HG03095 (cell line): ENCODE measurements at regions not wholly inside any gene's neighbourhood (a gene's known extent, or its start where the extent isn't known, plus 50 kb on each side); places are given as distances from the start of the nearest gene placed in this dataset.

ENCODE experiments used
- ATAC-seq: cut with Tn5 transposase; IDR thresholded peaks from one replicate; pipeline ENCODE4 v1.9.1; 2021; ENCODE audit warnings: moderate library complexity; ENCODE audit not compliant: unreplicated experiment

DNA sequence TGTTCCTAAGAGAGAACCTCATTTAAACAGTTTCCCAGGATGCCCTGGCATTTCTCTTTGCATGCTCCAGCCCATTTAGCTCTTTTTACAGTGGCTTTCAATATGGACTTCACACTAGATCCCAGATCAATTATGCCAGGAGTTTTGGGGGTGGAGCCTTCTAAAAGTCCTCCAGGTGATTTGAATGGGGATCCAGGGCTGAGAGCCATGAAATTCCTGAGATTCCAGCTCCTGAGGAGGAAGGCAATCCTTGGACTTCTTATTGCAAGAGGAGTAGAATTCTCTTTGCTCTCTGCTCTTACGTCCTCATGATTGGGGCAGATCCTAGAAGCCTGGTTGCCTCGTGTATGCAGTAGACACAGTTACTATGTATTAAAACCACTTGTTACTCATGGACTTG is 184.2 kb downstream of the DHX35 start:
- no peak for ATAC-seq

DNA sequence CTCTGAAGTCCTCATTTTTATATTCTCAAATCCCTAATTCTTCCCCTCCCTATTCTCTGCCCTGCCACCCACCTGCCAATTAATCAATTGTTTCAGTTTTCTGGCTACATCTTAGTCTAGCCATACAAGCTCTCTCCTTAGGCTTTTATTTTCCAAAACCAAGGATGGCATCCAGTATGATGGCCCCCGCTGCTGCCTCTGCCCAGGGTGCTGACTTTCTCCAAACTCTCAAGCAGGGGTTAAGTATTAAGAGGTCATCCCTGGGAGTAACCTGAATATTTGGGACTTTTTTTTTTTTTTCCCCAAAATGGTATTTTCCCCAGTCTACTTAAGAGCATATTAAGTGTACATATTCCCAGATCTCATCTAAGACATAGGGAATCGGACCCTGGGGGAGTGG is 183.8 kb downstream of the DHX35 start:
- no peak for ATAC-seq

- ATAC-seq, result no peak
These were observed 182.6 kb downstream of the DHX35 start for GRCh38 chr20:39144757-39145156.

DNA sequence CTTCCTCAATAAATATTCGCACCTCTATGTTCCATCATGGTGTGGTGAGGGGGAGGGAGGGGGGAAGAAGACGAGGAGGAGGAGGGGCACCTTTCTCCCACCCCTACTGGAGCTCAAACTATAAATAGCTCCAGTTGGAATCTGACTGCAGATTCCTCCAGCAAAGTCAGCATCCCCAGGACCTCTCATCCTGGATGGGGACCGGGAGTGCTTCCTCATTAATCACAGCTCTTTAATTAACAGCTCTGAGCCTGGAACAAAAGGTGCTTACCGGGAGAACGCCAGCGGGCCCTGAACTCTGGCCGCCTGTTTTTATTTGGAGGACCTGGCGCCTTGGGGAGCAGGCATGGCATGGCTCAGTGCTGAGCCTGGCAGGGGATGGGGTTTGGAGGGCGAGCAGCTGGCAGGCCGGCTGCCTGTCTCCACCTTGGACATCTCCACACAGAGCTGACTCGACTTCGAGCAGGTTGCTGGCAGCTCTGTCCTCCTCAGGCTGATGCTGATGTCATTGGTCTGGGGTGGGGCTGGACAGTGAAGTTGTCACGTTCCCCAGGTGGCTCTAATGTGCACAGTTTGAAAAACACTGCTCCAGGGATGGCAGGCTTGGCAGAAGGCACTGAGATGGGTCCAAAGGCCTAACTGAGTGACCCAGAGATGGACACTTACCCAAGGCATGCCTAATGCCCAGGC is 180.4 kb downstream of the DHX35 start:
- no peak for ATAC-seq

GRCh38 chr20:39137299-39137698 is 175.2 kb downstream of the DHX35 start:
- no peak for ATAC-seq

GRCh38 chr20:39136798-39137197 is 174.7 kb downstream of the DHX35 start:
- no peak for ATAC-seq

- no peak for ATAC-seq
These were observed 173.9 kb downstream of the DHX35 start for GRCh38 chr20:39135885-39136544.

DNA sequence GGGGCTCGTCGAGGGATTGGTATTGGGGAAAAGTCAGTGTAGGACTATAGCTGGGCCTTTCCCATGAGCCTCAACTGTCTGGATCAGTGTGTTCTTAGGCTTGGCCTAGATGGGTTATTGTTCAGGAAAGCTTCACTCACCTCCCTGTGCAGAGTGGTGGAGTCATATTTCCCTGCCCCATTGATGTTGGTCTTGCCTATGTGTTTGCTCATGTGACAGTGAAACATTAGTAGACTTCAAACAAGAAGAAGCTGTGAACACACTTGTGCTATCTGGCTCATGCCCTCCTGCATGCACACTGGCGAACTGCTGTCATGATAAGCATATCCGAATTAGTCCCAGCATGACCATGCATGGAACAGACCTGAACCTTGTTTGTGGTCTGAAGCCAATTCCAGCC is 171.1 kb downstream of the DHX35 start:
- ATAC-seq, result no peak

GRCh38 chr20:39132511-39132910 is 170.4 kb downstream of the DHX35 start:
- no peak for ATAC-seq

GRCh38 chr20:39132093-39132492 is 169.9 kb downstream of the DHX35 start:
- ATAC-seq, result no peak

DNA sequence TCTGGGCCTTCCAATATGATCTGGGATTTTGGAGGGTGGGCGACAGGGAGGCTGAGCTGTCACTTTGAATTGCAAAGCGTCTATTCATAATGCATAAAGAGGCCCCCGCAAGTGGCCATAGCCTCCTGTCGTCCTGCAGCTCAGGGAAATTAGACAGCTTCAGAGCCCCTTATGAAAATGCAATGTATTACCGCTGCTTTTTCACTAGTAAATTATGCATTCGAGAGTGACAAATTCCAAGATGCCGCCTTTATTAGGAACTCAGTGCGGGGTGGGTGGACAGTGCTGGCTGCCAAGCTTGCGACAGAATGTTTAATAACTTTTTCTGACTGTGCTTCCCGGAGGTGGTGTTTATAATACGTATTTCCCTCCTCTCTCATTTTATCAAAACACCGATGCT is 168.5 kb downstream of the DHX35 start:
- ATAC-seq, result no peak

GRCh38 chr20:39129523-39129922 is 167.4 kb downstream of the DHX35 start:
- no peak for ATAC-seq

DNA sequence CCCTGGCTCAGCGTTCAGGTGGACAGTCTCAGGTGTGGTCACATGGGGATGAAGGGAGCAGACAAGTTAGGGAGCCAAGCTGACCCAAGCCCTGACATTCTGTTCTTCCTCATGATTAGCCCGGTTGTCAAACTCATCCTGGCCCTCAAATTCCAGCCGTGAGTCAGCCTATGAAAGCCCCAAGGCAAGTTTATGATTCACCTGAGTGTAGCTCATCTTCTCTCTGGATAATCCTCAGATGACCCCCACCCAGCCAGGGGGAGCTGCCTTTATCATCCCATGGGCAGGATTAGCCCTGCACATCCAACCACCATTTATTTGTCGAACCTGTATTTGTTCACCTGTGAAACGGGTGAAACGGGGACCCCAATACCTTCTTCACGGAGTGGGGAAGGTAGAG is 161.9 kb downstream of the DHX35 start:
- ATAC-seq, result no peak

DNA sequence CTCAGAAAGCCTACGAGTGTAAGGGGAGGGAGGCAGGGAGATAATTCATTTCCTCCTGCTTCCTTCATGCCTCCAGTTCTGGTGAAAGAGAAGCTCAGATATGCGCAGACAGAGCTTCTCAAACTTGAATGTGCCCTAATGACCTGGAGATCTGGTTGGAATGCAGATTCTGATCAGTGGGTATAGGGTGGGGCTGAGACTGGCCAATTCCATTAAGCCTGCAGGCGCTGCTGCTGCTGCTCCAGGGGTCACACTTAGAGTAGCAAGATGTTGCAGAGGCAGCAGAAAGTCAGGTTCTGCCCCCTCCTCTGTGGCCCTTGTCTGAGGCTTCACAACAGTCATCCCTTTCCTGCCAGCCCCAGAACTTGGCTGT is 161.0 kb downstream of the DHX35 start:
- ATAC-seq, result no peak

GRCh38 chr20:39117491-39117890 is 155.3 kb downstream of the DHX35 start:
- ATAC-seq, result no peak

- no peak for ATAC-seq
These were observed 153.9 kb downstream of the DHX35 start for GRCh38 chr20:39116020-39116419.

DNA sequence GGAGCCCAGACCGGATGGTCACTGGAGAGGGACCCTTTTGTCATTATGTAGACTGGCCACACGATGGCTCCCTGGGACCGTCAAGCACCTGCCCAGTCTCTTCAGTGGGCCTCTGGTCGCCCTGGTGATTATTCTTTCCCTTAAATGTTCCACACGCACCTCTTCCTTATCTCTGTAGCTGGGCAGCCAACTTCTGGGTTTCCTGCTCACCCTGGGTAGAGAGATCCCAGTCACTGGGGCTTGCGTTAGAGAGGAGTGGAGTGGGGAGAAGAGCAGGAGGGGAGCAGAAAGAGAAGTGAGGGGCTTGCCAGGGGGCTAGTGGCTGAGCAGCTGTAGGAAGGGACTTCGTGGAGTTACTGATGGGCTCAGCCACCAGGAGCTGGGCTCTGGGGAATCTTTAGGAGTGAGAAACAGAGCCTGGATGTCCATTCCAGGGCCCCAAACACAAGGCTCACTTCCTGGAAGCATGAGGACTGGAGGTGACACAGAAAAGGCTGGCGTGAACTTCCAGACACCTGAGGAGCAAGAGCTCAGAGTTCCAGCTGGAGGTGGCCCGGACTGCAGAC is 150.1 kb downstream of the DHX35 start:
- no peak for ATAC-seq

DNA sequence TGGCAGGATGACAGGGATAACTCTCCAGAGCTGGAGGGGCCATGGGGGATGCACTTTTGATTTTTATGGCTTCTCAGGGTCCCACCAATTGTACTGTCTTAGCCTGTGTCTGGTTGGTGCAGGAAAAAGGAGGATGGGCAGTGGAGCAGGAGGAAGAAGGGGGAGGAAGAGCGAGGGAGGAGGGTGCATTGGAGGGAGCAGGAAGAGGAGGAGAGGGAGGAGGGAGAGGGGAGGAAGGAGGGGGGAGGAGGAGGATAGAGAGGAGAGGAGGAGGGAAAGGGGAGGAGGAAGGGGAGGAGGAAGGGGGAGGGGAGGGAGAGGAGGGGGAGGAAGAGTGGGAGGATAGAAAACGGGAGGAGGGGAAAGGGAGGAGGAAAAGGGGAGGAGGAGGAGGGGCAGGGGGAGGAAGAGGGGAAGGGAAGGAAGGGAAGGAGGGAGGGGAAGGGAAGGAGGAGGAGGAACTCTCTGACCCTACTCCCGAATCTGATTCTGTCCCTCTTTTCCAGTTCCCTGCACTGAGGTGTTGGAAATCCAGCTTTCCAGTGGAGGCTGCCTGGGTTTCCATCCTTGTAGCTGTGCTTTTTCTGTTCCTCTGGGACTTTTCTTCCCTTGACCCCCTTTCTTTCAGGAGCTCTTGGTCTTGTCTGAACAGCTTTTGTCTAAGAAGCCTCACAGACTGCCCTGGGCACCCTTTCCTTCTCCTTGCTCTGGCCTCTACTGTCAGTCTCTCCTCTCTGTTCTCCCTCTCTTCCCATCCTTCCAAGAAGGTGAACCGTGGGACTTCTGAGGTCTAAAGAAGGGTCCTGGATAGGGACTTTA is 149.4 kb downstream of the DHX35 start:
- ATAC-seq, result no peak

GRCh38 chr20:39110819-39111136 is 148.6 kb downstream of the DHX35 start:
- ATAC-seq, result no peak

GRCh38 chr20:39109933-39110818 is 148.0 kb downstream of the DHX35 start:
- ATAC-seq, result no peak

- ATAC-seq, result no peak
These were observed 146.6 kb downstream of the DHX35 start for GRCh38 chr20:39108746-39109145.
